ENCODE measurements at regions not wholly inside any gene's neighbourhood (a gene's known extent, or its start where the extent isn't known, plus 50 kb on each side); places are given as distances from the start of the nearest gene placed in this dataset.

DNA sequence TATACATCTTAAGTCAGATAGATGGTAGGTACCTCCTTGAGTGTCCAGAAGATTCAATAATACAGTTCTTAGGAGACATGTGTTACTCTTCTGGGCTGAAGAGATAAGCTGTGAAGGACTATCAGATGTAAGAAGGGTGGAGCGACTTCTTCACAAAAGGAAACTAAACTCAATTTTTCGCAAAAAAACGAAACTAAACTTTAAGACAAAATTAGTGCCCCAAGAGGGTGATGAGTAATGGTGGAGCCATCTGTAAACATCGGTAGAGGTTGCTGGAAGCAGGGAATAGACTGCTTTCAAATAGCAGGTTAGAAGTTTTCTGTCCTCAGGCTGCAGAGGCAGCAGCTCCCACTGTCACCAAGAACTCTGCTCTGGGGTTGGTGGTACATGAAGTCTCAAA lies 111.6 kb upstream of the TACR1 start:
- TF ChIP-seq TP53 (CRISPR knock-in tag; IDR thresholded peaks at IDR 0.05) (no peak), ZNF416 (CRISPR knock-in tag; IDR thresholded peaks at IDR 0.05) (no peak), ZNF232 (CRISPR knock-in tag; IDR thresholded peaks at IDR 0.05) (no peak), JUN (CRISPR knock-in tag; IDR thresholded peaks at IDR 0.05) (no peak), TEAD4 (CRISPR knock-in tag; IDR thresholded peaks at IDR 0.05) (no peak), ELF4 (CRISPR knock-in tag; IDR thresholded peaks at IDR 0.05; ENCODE audit: low read depth) (no peak), ZNF317 (CRISPR knock-in tag; IDR thresholded peaks at IDR 0.05; ENCODE audit: borderline replicate concordance, low read depth) (no peak), ZNF138 (CRISPR knock-in tag; conservative IDR thresholded peaks at IDR 0.05) (no peak)
- TF ChIP-seq, protein P1, sequence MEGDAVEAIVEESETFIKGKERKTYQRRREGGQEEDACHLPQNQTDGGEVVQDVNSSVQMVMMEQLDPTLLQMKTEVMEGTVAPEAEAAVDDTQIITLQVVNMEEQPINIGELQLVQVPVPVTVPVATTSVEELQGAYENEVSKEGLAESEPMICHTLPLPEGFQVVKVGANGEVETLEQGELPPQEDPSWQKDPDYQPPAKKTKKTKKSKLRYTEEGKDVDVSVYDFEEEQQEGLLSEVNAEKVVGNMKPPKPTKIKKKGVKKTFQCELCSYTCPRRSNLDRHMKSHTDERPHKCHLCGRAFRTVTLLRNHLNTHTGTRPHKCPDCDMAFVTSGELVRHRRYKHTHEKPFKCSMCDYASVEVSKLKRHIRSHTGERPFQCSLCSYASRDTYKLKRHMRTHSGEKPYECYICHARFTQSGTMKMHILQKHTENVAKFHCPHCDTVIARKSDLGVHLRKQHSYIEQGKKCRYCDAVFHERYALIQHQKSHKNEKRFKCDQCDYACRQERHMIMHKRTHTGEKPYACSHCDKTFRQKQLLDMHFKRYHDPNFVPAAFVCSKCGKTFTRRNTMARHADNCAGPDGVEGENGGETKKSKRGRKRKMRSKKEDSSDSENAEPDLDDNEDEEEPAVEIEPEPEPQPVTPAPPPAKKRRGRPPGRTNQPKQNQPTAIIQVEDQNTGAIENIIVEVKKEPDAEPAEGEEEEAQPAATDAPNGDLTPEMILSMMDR (IDR thresholded peaks at IDR 0.05), result no peak
- TF ChIP-seq, protein P2, sequence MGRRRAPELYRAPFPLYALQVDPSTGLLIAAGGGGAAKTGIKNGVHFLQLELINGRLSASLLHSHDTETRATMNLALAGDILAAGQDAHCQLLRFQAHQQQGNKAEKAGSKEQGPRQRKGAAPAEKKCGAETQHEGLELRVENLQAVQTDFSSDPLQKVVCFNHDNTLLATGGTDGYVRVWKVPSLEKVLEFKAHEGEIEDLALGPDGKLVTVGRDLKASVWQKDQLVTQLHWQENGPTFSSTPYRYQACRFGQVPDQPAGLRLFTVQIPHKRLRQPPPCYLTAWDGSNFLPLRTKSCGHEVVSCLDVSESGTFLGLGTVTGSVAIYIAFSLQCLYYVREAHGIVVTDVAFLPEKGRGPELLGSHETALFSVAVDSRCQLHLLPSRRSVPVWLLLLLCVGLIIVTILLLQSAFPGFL (CRISPR knock-in tag; IDR thresholded peaks at IDR 0.05; ENCODE audit: borderline replicate concordance), result no peak
